GM15510 (cell line): ENCODE measurements at regions not wholly inside any gene's neighbourhood (a gene's known extent, or its start where the extent isn't known, plus 50 kb on each side); places are given as distances from the start of the nearest gene placed in this dataset.

Experiments
- POLR2A ChIP-seq: IDR thresholded peaks from 3 replicates; pipeline ENCODE4 v1.6.1; 2011; ENCODE audit warnings: borderline replicate concordance; ENCODE audit not compliant: insufficient read length; ENCODE audit errors: extremely low read depth

GRCh38 chr12:92299744-92300143 lies 154.1 kb upstream of the BTG1 start:
- no peak for TF ChIP-seq POLR2A

- no peak for TF ChIP-seq POLR2A
Observed at GRCh38 chr12:92299344-92299743, 153.7 kb upstream of the BTG1 start.

- TF ChIP-seq POLR2A: no peak
Observed at GRCh38 chr12:92297932-92298696, 152.5 kb upstream of the BTG1 start.

- TF ChIP-seq POLR2A: no peak
Observed at GRCh38 chr12:92297405-92297804, 151.8 kb upstream of the BTG1 start.

- no peak for TF ChIP-seq POLR2A
Observed at GRCh38 chr12:92295523-92295922, 149.9 kb upstream of the BTG1 start.

GRCh38 chr12:92294676-92295440 lies 149.2 kb upstream of the BTG1 start:
- no peak for TF ChIP-seq POLR2A

GRCh38 chr12:92292016-92292415 lies 146.4 kb upstream of the BTG1 start:
- TF ChIP-seq POLR2A: no peak

GRCh38 chr12:92290886-92291285 lies 145.2 kb upstream of the BTG1 start:
- TF ChIP-seq POLR2A: no peak

GRCh38 chr12:92290350-92290695 lies 144.7 kb upstream of the BTG1 start:
- TF ChIP-seq POLR2A: no peak

- TF ChIP-seq POLR2A: no peak
Observed at GRCh38 chr12:92289629-92290349, 144.1 kb upstream of the BTG1 start.

GRCh38 chr12:92288561-92288960 lies 142.9 kb upstream of the BTG1 start:
- no peak for TF ChIP-seq POLR2A

- no peak for TF ChIP-seq POLR2A
Observed at GRCh38 chr12:92278378-92278828, 132.8 kb upstream of the BTG1 start.

GRCh38 chr12:92277795-92278194 lies 132.1 kb upstream of the BTG1 start:
- TF ChIP-seq POLR2A: no peak

GRCh38 chr12:92276276-92276675 lies 130.6 kb upstream of the BTG1 start:
- TF ChIP-seq POLR2A: no peak

- TF ChIP-seq POLR2A: no peak
Observed at GRCh38 chr12:92275443-92276154, 130.0 kb upstream of the BTG1 start.
